CD4-positive, alpha-beta T cell (primary cell): ENCODE measurements at regions not wholly inside any gene's neighbourhood (a gene's known extent, or its start where the extent isn't known, plus 50 kb on each side); places are given as distances from the start of the nearest gene placed in this dataset.
"Not testable (repeated sequence)": the region's sequence is repeated elsewhere in the genome, so short reads cannot be mapped to it uniquely, and the experiment has no call there.

Source experiments
- ATAC-seq: fragments of 200-7000 bp; cut with Tn5 transposase; one replicate; pipeline ENCODE4 v1.10.0; 2022; ENCODE audit warnings: mild to moderate bottlenecking; ENCODE audit not compliant: poor library complexity
- CTCF ChIA-PET: fragments of 350-600 bp; sonication (Branson Sonifier 250); formaldehyde crosslinking; loops from one replicate; lab custom pipeline; 2021; ENCODE audit warnings: antibody characterized with exemption, inconsistent platforms; lab: Charles Lee
- POLR2A ChIA-PET: fragments of 350-600 bp; sonication (Branson Sonifier 250); formaldehyde crosslinking; loops from one replicate; lab custom pipeline; 2021; ENCODE audit warnings: antibody characterized with exemption, inconsistent platforms; lab: Charles Lee
- DNase-seq, 14 experiments: peaks; one replicate each; pipeline ENCODE4 v3.0.0-alpha.2; 2013 to 2020; ENCODE audit warnings: mixed read lengths in 2 of 14
- H3K27ac ChIP-seq, 2 donors: one replicate each; pipeline versions ENCODE4 v1.5.1 to v1.7.0; 2013; ENCODE audit warnings: low read length in 2 of 2, low read depth in 1 of 2, mild to moderate bottlenecking in 1 of 2
- H3K27me3 ChIP-seq, 2 experiments: 1 replicate in 1 of 2; 2 replicates in 1 of 2; pipeline versions ENCODE4 v1.6.1 to v1.7.0; 2013; ENCODE audit warnings: low read length in 2 of 2, control low read depth in 1 of 2, mild to moderate bottlenecking in 1 of 2, moderate library complexity in 1 of 2; ENCODE audit not compliant: insufficient read depth in 2 of 2, control insufficient read depth in 1 of 2
- H3K36me3 ChIP-seq: one replicate; pipeline ENCODE4 v1.6.1; 2013; ENCODE audit warnings: low read length, control low read depth; ENCODE audit not compliant: insufficient read depth
- H3K4me1 ChIP-seq: one replicate; pipeline ENCODE4 v1.6.1; 2013; ENCODE audit warnings: low read length, control low read depth; ENCODE audit not compliant: insufficient read depth
- H3K4me3 ChIP-seq: one replicate; pipeline ENCODE4 v1.5.1; 2013; ENCODE audit warnings: mild to moderate bottlenecking, low read length, moderate library complexity
- H3K9me3 ChIP-seq, 2 experiments: 1 replicate in 1 of 2; 2 replicates in 1 of 2; pipeline versions ENCODE4 v1.6.1 to v1.7.0; 2013; ENCODE audit warnings: low read length in 2 of 2, mild to moderate bottlenecking in 2 of 2, control low read depth in 1 of 2, moderate library complexity in 1 of 2; ENCODE audit not compliant: control insufficient read depth in 1 of 2, insufficient read depth in 1 of 2
- H3K27ac Mint-ChIP-seq: one replicate; pipeline ENCODE4 v1.8.0; 2020; ENCODE audit warnings: mixed read lengths
- H3K27me3 Mint-ChIP-seq: one replicate; pipeline ENCODE4 v1.8.0; 2021; ENCODE audit warnings: mixed read lengths
- H3K36me3 Mint-ChIP-seq: one replicate; pipeline ENCODE4 v1.8.0; 2021; ENCODE audit warnings: low read depth, mixed read lengths
- H3K4me1 Mint-ChIP-seq: one replicate; pipeline ENCODE4 v1.8.0; 2021; ENCODE audit warnings: low read depth, mixed read lengths
- H3K4me3 Mint-ChIP-seq: one replicate; pipeline ENCODE4 v1.8.0; 2020; ENCODE audit warnings: mild to moderate bottlenecking, mixed read lengths
- H3K9me3 Mint-ChIP-seq: one replicate; pipeline ENCODE4 v1.8.0; 2020; ENCODE audit warnings: mixed read lengths
- intact Hi-C, 2 experiments: fragments of 100-400 bp; cut with DNase I in 1 of 2; cut with micrococcal nuclease in 1 of 2; formaldehyde crosslinking; loops; one replicate each; pipeline versions ENCODE4 v1.15.1 to v1.9.0; 2023 to 2025; cut with DNase I, micrococcal nuclease
- TF ChIP-seq, protein P1 (sequence below): fragments of 200-600 bp; IDR thresholded peaks from one replicate; pipeline ENCODE4 v1.8.0; 2022; ENCODE audit warnings: antibody characterized with exemption, mild to moderate bottlenecking

DNA sequence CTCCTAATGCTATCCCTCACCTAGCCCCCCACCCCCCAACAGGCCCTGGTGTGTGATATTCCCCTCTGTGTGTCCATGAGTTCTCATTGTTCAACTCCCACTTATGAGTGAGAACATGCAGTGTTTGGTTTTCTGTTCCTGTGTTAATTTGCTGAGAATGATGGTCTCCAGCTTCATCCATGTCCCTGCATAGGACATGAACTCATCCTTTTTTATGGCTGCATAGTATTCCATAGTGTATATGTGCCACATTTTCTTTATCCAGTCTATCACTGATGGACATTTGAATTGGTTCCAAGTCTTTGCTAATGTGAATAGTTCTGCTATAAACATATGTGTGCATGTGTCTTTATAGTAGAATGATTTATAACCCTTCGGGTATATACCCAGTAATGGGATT lies 57.2 kb upstream of the ME3 start:
- CTCF ChIA-PET, ATAC-seq, DNase-seq, H3K9me3 Mint-ChIP-seq, H3K36me3 Mint-ChIP-seq, H3K27me3 ChIP-seq, H3K4me1 Mint-ChIP-seq, POLR2A ChIA-PET, intact Hi-C loops, H3K27me3 Mint-ChIP-seq, H3K27ac Mint-ChIP-seq, H3K4me3 ChIP-seq, H3K4me1 ChIP-seq, H3K4me3 Mint-ChIP-seq, H3K27ac ChIP-seq, H3K9me3 ChIP-seq, H3K36me3 ChIP-seq: not testable (repeated sequence)

GRCh38 chr11:86728562-86728961 lies 56.1 kb upstream of the ME3 start:
- Mint-ChIP-seq H3K36me3 (no peaks in the 10 kb centered on the region), H3K9me3 (peaks cover 5% of the 10 kb centered on the region), H3K4me1 (no peaks in the 10 kb centered on the region), H3K4me3 (no peak overlapping the region), H3K27ac (no peak overlapping the region), H3K27me3 (peaks cover 6% of the 10 kb centered on the region)
- DNase-seq = no peak
- H3K27ac ChIP-seq = no peak overlapping the region
- H3K27me3 ChIP-seq = no peaks in the 10 kb centered on the region
- H3K9me3 ChIP-seq = peaks cover 0 to 8% of the 10 kb centered on the region in 2 experiments
- H3K36me3 ChIP-seq = no peaks in the 10 kb centered on the region
- no peaks in the 10 kb centered on the region for H3K4me1 ChIP-seq
- no peak for ATAC-seq
- H3K4me3 ChIP-seq = no peak overlapping the region
- intact Hi-C loops = no loop called here
- POLR2A ChIA-PET = no interaction called here
- TF ChIP-seq, protein P1, sequence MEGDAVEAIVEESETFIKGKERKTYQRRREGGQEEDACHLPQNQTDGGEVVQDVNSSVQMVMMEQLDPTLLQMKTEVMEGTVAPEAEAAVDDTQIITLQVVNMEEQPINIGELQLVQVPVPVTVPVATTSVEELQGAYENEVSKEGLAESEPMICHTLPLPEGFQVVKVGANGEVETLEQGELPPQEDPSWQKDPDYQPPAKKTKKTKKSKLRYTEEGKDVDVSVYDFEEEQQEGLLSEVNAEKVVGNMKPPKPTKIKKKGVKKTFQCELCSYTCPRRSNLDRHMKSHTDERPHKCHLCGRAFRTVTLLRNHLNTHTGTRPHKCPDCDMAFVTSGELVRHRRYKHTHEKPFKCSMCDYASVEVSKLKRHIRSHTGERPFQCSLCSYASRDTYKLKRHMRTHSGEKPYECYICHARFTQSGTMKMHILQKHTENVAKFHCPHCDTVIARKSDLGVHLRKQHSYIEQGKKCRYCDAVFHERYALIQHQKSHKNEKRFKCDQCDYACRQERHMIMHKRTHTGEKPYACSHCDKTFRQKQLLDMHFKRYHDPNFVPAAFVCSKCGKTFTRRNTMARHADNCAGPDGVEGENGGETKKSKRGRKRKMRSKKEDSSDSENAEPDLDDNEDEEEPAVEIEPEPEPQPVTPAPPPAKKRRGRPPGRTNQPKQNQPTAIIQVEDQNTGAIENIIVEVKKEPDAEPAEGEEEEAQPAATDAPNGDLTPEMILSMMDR = no peak
- CTCF ChIA-PET = no interaction called here

- TF ChIP-seq, protein P1 = no peak
- H3K4me3 ChIP-seq = no peak overlapping the region
- Mint-ChIP-seq H3K4me1 (no peaks in the 10 kb centered on the region), H3K4me3 (no peak overlapping the region), H3K9me3 (peaks cover 7% of the 10 kb centered on the region), H3K27me3 (peaks cover 6% of the 10 kb centered on the region), H3K36me3 (no peaks in the 10 kb centered on the region), H3K27ac (no peak overlapping the region)
- intact Hi-C loops = no loop called here
- POLR2A ChIA-PET = no interaction called here
- H3K4me1 ChIP-seq = no peaks in the 10 kb centered on the region
- CTCF ChIA-PET = no interaction called here
- no peak overlapping the region for H3K27ac ChIP-seq
- H3K9me3 ChIP-seq = peaks cover 0 to 4% of the 10 kb centered on the region in 2 experiments
- DNase-seq (no peak), ATAC-seq (no peak)
- no peaks in the 10 kb centered on the region for H3K36me3 ChIP-seq
- no peaks in the 10 kb centered on the region for H3K27me3 ChIP-seq
These were observed 54.5 kb upstream of the ME3 start for GRCh38 chr11:86726770-86727504.
